Adipocyte (in vitro differentiated cells): ENCODE measurements at regions not wholly inside any gene's neighbourhood (a gene's known extent, or its start where the extent isn't known, plus 50 kb on each side); places are given as distances from the start of the nearest gene placed in this dataset.
"Not testable (repeated sequence)": the region's sequence is repeated elsewhere in the genome, so short reads cannot be mapped to it uniquely, and the experiment has no call there.

Source experiments
- DNase-seq: peaks from one replicate; pipeline ENCODE4 v3.0.0-alpha.2; 2015; ENCODE audit warnings: low read depth
- H3K27me3 ChIP-seq: replicated peaks from 2 replicates; pipeline ENCODE4 v1.7.0; 2013; ENCODE audit warnings: mild to moderate bottlenecking, low read length, moderate library complexity; ENCODE audit not compliant: control insufficient read depth, insufficient read depth
- H3K36me3 ChIP-seq: 2 replicates; pipeline ENCODE4 v1.7.0; 2013; ENCODE audit warnings: low read length, mild to moderate bottlenecking, moderate library complexity; ENCODE audit not compliant: control insufficient read depth, insufficient read depth, severe bottlenecking
- H3K4me1 ChIP-seq: 2 replicates; pipeline ENCODE4 v1.7.0; 2013; ENCODE audit warnings: mild to moderate bottlenecking, low read length, moderate library complexity; ENCODE audit not compliant: control insufficient read depth, insufficient read depth
- H3K4me3 ChIP-seq: 2 replicates; pipeline ENCODE4 v1.7.0; 2013; ENCODE audit warnings: mild to moderate bottlenecking, low read length, moderate library complexity
- H3K9ac ChIP-seq: 2 replicates; pipeline ENCODE4 v1.7.0; 2013; ENCODE audit warnings: mild to moderate bottlenecking, low read length, moderate library complexity
- H3K9me3 ChIP-seq: 2 replicates; pipeline ENCODE4 v1.7.0; 2013; ENCODE audit warnings: mild to moderate bottlenecking, low read length, moderate library complexity; ENCODE audit not compliant: control insufficient read depth

DNA sequence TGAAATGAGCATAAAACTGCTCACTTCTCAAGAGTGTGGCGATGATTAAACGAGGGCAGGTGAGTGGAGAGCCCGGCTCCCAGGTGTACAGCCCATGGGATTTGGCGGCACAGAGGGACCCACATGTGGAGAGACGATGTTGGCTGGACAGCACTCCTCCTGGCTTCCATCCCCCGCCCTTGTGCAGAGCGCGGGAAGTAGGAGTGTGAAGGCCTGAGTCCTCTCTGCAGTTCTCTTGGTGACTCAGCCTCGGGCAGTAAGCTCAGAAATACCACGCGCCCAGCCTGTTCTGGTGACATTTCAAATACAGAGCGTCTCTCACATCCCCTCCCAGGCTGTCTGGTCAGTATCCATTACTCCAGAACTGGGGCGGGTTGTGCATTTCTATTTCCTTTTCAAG lies 94.2 kb upstream of the SRSF6 start:
- no peak overlapping the region for H3K9ac ChIP-seq
- no peak for DNase-seq
- H3K4me1 ChIP-seq: no peaks in the 10 kb centered on the region
- no peaks in the 10 kb centered on the region for H3K9me3 ChIP-seq
- no peak overlapping the region for H3K4me3 ChIP-seq
- no peaks in the 10 kb centered on the region for H3K27me3 ChIP-seq
- H3K36me3 ChIP-seq: no peaks in the 10 kb centered on the region

- Histone ChIP-seq H3K4me1 (no peaks in the 10 kb centered on the region), H3K9me3 (no peaks in the 10 kb centered on the region), H3K4me3 (no peak overlapping the region), H3K9ac (no peak overlapping the region), H3K36me3 (no peaks in the 10 kb centered on the region), H3K27me3 (peaks cover 4% of the 10 kb centered on the region)
- no peak for DNase-seq
Measured at GRCh38 chr20:43361526-43361925, 96.2 kb upstream of the SRSF6 start.

- Histone ChIP-seq H3K27me3 (peaks cover 4% of the 10 kb centered on the region), H3K9me3 (no peaks in the 10 kb centered on the region), H3K4me1 (no peaks in the 10 kb centered on the region), H3K36me3 (no peaks in the 10 kb centered on the region), H3K4me3 (no peak overlapping the region), H3K9ac (no peak overlapping the region)
- no peak for DNase-seq
Measured at GRCh38 chr20:43360016-43360415, 97.7 kb upstream of the SRSF6 start.

- H3K4me3 ChIP-seq: no peak overlapping the region
- H3K36me3 ChIP-seq: no peaks in the 10 kb centered on the region
- DNase-seq: no peak
- no peaks in the 10 kb centered on the region for H3K9me3 ChIP-seq
- no peak overlapping the region for H3K9ac ChIP-seq
- H3K27me3 ChIP-seq: peaks cover 4% of the 10 kb centered on the region
- H3K4me1 ChIP-seq: no peaks in the 10 kb centered on the region
Measured at GRCh38 chr20:43358811-43359210, 98.9 kb upstream of the SRSF6 start.

DNA sequence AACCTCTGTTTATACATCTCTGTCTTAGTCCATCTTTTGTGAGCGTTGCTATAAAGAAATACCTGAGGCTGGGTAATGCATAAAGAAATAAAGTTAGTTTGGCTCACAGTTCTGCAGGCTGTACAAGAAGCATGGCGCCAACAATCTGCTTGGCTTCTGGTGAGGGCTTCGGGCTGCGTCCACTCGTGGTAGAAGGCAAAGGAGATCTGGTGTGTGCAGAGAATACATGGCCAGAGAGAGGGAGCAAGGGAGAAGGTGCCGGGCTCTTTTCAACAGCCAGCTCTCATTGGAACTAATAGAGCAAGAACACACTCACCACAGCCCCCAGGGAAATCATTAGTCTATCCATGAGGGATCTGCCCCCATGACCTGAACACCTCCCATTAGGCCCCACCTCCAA lies 100.3 kb upstream of the SRSF6 start:
- Histone ChIP-seq H3K9me3 (no peaks in the 10 kb centered on the region), H3K36me3 (no peaks in the 10 kb centered on the region), H3K9ac (no peak overlapping the region), H3K4me1 (no peaks in the 10 kb centered on the region), H3K4me3 (no peak overlapping the region), H3K27me3 (peaks cover 4% of the 10 kb centered on the region)
- DNase-seq: no peak

GRCh38 chr20:43355610-43356009 lies 102.1 kb upstream of the SRSF6 start:
- Histone ChIP-seq H3K4me1 (no peaks in the 10 kb centered on the region), H3K9ac (no peak overlapping the region), H3K9me3 (peaks cover 2% of the 10 kb centered on the region), H3K4me3 (no peak overlapping the region), H3K36me3 (no peaks in the 10 kb centered on the region), H3K27me3 (peaks cover 4% of the 10 kb centered on the region)
- no peak for DNase-seq

GRCh38 chr20:43352996-43353395 lies 104.7 kb upstream of the SRSF6 start:
- H3K27me3 ChIP-seq: peaks cover 4% of the 10 kb centered on the region
- H3K36me3 ChIP-seq: no peaks in the 10 kb centered on the region
- no peak for DNase-seq
- no peaks in the 10 kb centered on the region for H3K4me1 ChIP-seq
- no peak overlapping the region for H3K4me3 ChIP-seq
- H3K9me3 ChIP-seq: peaks cover 2% of the 10 kb centered on the region
- H3K9ac ChIP-seq: no peak overlapping the region

- not testable (repeated sequence) for H3K9me3 ChIP-seq, DNase-seq, H3K4me1 ChIP-seq, H3K36me3 ChIP-seq, H3K9ac ChIP-seq, H3K4me3 ChIP-seq, H3K27me3 ChIP-seq
Measured at GRCh38 chr20:43350694-43351093, 107.0 kb upstream of the SRSF6 start.

GRCh38 chr20:43349841-43350240 lies 107.9 kb upstream of the SRSF6 start:
- Histone ChIP-seq H3K27me3 (no peaks in the 10 kb centered on the region), H3K4me3 (no peak overlapping the region), H3K36me3 (no peaks in the 10 kb centered on the region), H3K4me1 (no peaks in the 10 kb centered on the region), H3K9me3 (peaks cover 2% of the 10 kb centered on the region), H3K9ac (no peak overlapping the region)
- no peak for DNase-seq

- peaks cover 15% of the 10 kb centered on the region for H3K9me3 ChIP-seq
- not testable (repeated sequence) for H3K9ac ChIP-seq, H3K4me1 ChIP-seq, H3K27me3 ChIP-seq, H3K36me3 ChIP-seq, H3K4me3 ChIP-seq, DNase-seq
Measured at GRCh38 chr20:43347839-43348238, 109.9 kb upstream of the SRSF6 start.

DNA sequence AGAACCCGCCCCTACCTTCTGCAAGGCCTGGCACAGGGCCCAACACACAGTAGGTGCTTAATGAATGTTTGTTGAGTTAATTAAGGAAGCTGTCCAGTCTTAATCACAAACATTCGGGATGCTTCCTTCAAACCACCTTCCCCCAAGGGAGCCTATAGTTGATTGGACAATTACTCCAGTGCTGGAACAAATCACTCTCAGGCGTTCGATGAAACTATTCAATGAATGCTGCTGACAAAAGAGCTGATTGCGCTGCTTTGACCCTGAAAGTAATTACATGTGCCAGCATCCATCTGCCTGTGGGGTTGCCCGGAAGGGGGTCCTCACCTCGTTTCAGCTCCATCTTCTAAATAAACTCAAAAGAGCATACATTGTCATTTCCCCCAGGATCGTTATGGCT lies 112.0 kb upstream of the SRSF6 start:
- Histone ChIP-seq H3K27me3 (no peaks in the 10 kb centered on the region), H3K36me3 (no peaks in the 10 kb centered on the region), H3K9me3 (peaks cover 16% of the 10 kb centered on the region), H3K4me1 (no peaks in the 10 kb centered on the region), H3K4me3 (no peak overlapping the region), H3K9ac (no peak overlapping the region)
- no peak for DNase-seq

GRCh38 chr20:43341511-43341910 lies 116.2 kb upstream of the SRSF6 start:
- H3K27me3 ChIP-seq: no peaks in the 10 kb centered on the region
- H3K4me1 ChIP-seq: no peaks in the 10 kb centered on the region
- no peak overlapping the region for H3K9ac ChIP-seq
- H3K9me3 ChIP-seq: peaks cover 16% of the 10 kb centered on the region
- DNase-seq: no peak
- no peaks in the 10 kb centered on the region for H3K36me3 ChIP-seq
- no peak overlapping the region for H3K4me3 ChIP-seq
